GM19351 (cell line): ENCODE measurements at regions not wholly inside any gene's neighbourhood (a gene's known extent, or its start where the extent isn't known, plus 50 kb on each side); places are given as distances from the start of the nearest gene placed in this dataset.

Experiments used
- ATAC-seq: cut with Tn5 transposase; IDR thresholded peaks from one replicate; pipeline ENCODE4 v1.9.1; 2021; ENCODE audit warnings: mild to moderate bottlenecking, moderate library complexity; ENCODE audit not compliant: unreplicated experiment

DNA sequence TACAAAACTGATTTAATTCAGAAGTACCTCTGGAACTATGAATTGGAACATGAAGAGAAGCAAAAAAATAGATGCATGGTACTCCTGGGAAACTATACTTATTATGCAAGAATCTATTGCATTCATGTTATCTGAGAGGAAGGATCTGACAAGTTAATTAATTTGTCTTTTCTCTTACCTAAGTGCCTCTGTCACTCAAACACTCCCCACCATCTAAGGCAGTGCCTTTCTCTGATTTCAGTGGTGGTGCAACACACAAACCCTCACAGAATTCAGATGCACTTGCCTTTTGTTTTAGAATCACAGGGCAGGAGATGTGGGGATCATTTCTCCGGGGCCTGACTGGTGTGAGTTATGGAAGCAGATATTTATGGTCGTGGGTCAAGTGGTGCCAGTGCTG lies 52.5 kb upstream of the C9orf72 start:
- ATAC-seq, result no peak

DNA sequence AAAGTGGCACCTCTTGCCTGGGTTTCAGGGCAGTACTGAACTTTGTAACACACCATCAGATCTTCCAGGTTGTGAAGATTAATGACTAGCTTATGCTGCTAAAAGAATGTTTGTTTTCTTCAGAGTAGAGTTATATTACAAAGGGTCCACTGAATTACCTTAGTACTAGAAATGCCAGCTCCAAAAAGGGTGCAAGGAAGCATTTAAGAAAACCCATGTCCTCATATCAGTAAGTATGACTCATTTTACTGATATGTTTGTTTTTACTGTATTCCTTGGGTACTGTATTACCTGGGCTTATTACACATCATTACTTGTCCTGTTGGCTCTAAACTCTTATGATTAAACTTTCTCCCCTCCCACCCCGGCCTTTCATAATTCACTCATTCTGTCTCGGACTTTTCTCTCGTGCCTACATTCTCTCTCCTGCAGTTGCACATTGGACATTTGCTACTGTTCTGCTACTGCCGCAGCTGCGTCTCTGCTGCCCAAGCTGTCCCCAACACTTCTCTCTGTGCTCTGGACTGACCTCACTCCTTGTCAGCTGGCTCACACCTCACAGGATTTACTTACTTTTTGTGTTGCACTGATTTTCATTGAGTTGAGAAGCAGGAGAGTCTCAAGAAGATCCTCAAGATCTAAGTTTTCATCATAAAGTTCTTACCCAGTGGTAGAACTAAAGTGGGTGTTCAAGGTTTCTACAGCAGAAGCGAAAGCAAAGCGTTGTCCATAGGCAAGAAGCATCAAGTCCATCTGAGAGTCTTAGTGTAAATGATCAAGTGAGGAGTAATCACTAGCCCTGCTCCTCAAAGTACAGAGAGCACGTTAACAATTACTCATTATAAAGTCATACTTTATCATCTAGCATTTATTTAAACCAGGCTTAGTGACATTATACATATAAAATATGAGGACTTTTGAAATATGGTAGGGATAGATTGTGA lies 53.2 kb upstream of the C9orf72 start:
- no peak for ATAC-seq

DNA sequence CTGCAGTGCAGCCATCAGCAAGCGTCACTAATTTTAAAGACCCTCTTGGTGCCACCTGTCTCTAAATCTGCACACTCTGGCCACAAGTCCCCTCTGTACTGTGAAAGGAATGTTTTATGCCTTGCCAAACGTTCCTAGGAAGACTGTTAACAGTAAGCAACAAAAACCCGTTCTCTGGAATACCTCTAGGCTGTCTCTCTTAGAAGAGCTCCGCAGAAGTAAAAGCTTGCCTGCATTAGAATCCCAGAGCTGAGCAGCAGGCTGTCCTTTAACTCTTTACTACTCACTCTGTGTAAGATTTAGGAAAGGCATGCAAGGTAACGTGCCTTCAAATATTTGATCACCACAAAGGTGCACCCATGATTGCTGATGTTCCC lies 53.9 kb upstream of the C9orf72 start:
- no peak for ATAC-seq

DNA sequence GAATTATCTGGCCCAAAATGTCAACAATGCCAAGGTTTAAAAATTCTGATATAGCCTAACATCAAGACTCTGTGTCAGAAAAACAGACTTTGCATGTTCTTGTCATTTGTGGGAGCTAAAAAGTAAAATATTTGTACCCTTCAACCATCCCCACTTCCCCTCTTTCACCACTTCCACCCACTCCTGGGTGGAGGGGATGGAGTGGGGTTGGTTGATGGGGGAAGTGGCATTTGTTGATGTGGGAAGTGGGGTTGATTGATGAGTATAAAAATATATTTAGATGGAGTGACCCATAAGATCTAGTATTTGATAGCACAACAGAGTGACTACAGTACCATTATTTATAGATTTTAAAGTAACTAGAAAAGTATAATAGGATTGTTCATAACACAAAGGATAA lies 55.0 kb upstream of the C9orf72 start:
- no peak for ATAC-seq

DNA sequence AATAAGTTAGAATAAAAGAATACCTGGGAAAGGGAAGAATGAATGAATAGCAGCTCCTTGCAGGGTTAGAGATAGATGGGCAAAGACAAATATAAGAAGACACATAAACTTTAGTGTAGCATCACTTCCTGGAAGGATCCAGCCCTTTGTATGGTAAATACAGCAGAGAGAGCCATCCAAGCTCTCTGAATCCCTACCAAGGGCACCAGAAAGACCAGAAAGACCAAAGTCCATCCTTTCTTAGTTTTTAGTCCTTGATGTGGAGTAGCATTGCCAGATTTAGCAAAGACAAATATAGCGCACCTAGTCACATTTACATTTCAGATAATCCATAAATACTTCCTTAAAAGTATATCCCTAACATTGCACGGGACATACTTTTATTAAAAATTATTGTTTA lies 56.1 kb upstream of the C9orf72 start:
- ATAC-seq, result no peak

DNA sequence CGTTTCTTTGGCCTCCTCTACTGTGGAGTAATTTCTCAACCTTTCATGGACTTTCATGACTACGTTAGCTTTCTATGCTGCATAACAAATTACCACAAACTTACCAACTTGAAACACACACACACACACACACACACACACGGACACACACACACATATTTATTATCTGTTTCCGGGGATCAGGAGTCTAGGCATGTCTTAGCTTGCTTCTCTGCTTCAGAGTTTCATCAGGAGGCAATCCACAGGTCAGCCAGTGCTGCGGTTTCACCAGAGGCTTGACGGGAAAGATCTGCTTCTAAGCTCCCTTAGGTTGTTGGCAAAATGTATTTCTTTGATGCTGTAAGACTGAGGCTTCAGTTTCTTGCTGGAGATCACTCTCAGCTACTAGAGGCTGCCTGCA lies 59.0 kb upstream of the C9orf72 start:
- ATAC-seq, result no peak

DNA sequence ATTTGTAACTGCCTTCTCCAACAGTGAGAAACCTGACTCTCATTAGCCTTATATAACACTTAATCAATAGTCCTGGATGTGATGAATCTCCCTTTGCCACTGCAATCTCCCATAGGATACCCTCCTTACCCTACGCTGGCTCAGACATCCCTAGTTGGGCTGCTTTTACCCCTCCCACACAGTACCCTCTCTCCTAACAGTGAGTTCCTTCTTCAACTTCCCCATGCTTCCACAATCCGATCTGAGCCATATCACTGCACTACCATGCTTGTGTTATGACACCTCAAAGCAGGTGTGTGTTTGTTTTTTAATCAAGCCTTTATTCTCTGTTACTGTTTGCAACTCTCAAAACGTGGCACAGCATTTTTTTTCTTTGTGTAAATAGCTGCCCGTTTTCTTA lies 60.5 kb upstream of the C9orf72 start:
- no peak for ATAC-seq

DNA sequence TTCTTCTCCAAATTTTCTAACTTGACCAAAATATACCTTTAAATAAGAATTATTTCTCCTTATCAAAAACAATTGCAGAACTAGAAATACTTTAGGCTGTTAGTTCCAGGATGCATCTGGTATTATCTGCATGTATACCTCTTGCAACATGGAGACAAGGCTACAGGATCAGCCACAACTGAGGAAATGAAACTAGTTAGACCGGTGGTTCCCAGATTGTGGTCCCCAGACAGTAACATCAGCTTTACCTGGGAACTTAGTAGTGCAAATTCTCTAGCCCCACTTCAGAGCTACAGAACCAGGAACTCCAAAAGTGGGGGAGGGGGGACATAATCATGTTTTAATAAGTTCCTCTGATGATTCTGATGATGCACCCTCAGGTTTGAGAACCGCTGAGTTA lies 61.6 kb upstream of the C9orf72 start:
- ATAC-seq, result no peak

DNA sequence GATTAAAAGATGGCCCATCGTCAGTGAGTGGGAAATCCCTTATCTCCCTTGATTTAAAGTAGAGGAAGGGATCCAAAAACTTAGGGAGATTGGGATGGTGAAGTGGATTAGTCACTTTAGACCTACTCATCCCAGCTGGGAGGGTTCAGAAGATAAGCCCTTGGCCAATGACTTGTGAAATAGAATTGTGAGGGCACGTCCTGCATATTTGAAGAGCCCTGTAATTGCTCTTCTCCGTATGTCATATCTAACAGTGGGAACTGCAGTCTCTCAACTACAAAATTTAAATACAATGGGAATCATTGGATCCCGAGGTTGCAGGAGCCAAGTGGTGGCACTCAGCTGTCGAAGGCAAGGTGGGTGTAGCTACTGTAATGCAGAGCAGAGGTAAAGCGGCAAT lies 65.4 kb upstream of the C9orf72 start:
- ATAC-seq, result no peak

DNA sequence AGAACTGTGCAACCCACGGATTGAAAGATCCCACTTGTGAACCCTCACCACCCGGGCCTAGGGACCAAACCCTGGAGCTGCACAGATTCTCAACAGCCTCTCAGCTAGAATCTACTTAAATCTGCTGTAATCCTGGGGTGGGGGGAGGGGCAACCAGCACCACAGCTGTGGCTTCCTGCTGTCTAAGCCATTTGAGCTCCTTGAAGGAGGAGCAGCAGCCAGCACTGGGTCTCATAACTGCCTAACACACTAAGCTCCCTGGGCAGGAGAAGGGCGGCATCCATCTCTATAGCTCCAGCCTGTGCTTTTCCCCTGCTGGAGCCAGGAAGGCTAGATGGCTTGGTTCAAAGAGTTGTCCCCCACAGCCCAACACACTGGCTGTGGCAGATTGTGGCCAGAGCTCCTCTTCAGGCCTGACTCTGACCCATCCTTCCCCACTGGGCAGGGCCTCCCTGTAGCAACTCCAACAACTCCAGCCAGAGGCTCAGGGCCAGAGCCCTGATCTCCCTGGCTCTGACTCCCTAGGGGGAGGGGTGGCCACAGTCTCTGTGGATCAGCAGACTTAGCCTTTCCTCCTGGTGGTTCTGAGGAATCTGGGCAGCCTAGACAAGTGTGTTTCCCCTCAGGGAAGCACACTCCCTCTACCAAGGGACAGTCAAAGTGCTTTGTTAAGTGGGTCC lies 72.0 kb upstream of the C9orf72 start:
- no peak for ATAC-seq

DNA sequence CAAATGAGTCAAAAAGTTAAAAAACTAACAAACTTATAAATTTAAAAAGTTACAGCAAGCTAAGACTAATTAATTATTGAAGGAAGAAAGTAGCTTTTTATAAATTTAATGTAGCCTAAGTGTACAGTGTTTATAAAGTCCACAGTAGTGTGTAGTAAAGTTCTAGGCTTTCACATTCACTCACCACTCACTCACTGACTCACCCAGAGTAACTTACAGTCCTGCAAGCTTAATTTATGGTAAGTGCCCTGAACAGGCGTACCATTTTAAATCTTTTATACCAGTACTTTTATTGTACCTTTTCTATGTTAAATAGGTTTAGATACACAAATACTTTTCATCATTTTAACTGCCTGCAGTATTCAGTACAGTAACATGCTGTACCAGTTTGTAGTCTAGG lies 80.0 kb upstream of the C9orf72 start:
- ATAC-seq, result no peak

DNA sequence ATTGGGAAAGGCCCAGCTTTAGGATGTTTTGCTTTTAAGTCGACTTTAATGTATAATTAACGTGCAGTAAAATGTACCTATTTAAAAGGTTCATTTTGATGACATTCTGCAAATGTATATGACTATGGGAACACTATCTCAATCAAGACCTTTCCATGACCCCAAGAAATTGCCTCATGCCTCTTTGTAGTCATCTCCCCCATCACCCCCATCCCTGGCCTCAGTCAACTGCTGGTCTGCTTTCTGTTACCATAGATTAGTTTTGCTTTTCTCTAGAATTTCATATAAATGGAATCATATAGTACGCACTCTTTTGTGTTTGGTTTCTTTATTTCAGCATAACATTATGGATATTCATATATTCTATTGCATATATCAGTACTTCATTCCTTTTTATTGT lies 80.7 kb upstream of the C9orf72 start:
- ATAC-seq, result no peak

DNA sequence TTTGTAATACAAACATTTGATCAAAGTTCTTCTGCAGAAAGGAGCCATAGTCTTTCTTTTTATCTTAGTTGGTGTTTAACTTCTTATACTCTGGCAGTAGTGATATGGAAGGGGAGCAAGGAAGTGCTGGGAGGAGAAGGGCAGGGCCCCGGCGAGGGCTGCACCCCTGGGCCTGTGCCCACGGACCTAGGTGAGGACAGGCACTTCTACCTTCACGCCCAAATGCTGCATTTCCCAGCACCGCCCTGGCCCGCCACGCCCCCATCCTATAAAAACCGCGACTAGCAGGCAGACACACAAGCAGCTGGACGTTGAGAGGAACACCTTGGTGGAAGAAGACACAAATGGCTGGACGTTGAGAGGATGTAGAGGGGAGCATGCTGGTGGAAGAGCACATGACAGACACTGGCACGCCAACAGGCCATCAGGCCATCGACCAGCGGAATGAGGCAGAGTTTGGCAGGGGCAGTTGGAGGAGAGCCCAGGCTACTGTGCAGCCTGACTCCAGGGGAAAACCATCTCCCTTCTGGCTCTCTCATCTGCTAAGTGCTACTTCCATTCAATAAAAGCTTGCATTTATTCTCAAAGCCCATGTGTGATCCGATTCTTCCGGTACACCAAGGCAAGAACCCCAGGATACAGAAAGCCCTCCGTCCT lies 81.5 kb upstream of the C9orf72 start:
- ATAC-seq, result no peak

DNA sequence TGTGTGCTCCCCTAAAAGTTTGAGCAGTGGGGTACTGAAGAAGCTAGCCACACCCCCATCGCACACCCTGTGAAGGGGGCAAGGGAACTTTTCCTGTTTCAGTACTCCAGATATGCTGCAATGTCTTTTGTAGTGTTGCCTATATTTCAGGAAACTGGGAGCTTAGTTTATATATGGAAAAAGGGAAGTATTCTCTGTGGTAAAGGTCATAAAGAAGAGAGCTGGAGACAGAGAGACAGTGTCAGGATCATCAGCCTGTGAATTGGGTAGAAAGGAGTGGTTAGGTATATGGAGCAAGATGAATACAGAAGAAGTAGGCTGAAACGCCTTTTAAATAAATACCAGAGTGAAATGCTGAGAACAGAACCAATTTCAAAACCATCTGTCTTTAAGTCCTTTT lies 82.2 kb upstream of the C9orf72 start:
- no peak for ATAC-seq

DNA sequence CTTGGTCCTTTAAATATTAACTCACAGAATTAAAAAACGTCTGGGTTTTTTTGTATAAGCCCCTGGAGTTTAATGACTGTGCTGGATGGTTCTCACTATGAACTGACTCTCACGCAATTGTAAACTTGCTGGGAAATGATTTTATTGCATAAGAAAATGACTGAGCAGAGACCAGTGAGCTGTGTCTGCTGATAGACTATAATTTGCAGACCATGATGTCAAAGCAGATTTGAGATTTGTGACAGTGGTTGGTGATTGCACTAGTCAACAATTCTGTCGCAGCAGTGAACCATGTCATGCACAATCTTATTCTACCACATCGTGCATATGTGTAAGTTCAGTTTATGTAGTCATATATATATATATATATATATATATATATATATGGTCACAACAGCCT lies 85.7 kb upstream of the C9orf72 start:
- ATAC-seq, result no peak

DNA sequence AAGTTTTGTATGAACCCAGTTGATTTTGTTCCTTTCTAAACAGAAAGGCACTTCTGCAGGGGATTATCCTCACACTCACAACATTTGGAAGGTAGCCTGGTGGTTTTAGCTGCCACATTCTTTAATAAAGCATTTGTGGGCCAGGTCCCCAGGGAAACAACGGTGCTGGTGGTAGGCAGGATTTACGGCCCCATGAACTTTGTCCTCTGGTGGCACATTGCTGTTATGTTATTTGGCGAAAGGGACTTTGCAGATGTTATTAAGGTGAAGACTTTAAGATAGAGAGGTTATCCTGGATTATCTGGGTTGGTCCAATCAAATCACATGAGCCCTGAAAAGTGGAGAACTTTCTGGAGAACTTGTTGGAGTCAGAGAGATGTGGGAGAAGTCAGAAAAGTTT lies 86.3 kb upstream of the C9orf72 start:
- no peak for ATAC-seq

DNA sequence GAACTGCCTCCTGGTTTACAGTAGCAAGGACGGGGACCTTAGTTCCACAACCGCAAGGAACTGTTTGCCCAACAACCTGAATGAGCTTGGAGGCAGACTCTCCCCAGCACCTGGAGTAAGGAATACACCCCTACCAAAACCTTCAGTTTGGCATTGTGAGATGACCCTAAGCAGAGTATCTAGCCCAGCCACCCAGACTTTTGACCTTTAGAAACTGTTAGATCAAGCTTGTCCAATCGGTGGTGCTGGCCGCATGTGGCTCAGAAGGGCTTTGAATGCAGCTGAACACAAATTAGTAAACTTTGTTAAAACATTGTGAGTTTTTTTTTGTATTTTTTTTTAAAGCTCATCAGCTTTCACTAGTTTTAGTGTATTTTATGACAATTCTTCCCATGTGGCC lies 86.9 kb upstream of the C9orf72 start:
- no peak for ATAC-seq

DNA sequence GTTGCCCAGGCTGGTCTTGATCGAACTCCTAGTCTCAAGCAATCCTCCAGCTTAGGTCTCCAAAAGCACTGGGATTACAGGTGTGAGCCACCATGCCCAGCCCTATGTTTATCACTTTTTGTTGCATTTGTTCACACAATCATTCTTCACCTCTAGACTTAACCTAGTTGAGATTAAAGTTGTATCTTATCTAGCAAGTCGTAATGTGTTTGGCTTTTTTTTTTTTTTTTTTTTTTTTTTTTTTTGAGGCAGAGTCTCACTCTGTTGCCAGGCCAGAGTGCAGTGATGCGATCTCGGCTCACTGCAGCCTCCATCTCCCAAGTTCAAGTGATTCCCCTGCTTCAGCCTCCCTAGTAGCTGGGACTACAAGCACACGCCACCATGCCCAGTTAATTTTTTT lies 90.2 kb upstream of the C9orf72 start:
- ATAC-seq, result no peak

DNA sequence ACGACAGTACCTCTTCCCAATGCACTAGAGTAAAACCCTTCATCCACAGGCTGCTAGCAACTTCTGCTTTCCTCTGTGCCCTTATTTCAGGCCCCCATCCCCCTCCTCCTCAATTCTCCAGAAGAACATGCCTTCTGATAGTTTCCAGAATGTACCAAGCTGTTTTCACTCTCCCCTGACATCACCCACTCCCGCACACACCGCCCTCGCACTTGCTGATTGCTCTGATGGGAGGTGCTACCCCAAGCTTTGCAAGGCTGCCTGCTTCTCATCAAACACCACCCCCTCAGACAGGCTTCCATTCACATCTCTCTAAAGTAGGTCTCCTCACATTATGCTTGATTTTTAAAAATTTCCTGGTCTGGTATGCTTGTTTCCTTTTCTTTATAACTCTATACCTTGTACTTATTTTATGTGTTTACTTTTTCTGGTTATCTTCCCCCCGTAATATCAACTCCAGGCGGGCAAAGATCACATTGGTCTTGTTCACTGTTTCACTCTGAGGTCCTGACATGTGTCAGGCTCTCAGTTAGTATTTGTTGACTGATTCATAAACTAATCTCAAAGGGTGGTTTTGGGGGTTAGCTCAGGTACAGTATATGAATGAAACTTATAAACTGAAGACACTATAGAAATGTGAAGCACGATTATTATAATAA lies 91.0 kb upstream of the C9orf72 start:
- ATAC-seq, result no peak

DNA sequence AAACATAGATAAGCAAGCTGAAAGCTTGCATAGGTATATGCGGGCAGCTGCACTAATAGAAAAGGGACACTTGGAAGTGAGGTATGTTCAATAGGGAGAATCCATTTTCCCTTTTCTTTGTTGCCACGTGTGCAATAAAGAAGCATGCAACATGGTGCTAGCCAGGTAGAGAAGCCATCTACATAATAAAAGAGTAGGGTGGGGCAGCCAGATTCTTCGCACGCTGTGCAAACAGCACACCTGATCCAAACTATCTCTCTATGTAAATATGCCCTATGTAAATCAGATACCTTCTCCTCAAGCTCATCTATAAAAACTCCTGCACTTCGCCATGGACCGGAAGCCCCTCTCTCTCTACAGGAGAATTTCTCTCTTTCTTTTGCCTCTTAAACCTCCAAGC lies 91.9 kb upstream of the C9orf72 start:
- no peak for ATAC-seq

DNA sequence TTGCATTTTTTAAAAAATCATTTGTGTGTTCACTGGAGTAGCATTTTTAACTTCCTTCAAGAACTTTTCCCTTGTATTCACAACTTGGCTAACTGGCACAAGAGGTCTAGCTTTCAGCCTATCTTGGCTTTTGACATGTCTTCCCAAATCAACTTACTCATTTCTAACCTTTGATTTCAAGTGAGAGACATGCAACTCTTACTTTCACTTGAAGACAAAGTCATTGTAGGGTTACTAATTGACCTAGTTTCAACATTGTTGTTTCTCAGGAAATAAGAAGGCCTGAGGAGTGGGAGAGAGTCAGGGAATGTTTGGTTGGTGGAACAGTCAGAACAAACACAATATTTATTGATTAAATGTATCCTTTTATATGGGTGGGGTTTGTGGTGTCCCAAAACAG lies 95.0 kb upstream of the C9orf72 start:
- no peak for ATAC-seq
